ENCODE measurements at regions not wholly inside any gene's neighbourhood (a gene's known extent, or its start where the extent isn't known, plus 50 kb on each side); places are given as distances from the start of the nearest gene placed in this dataset.

DNA sequence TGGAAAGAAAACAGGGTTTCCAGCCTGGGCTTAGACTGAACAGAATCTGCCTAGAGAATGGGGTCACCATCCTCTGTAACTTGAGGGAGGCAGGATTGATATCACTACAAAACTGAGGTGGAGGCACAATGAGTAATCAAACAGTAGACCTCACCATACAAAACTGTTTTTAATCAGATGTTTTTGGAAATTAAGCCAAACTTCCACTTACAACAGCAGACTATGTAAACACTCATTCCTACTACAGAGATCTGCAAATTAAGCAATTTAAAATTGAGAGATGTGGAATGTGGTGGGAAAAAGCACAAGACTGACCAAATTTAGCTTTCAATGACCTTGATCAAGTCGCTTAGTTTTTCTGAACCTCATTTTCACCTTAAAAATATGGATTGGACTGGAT, 104.3 kb upstream of the SLC38A4 start (continued):
- TF ChIP-seq NFE2L1 (CRISPR knock-in tag; IDR thresholded peaks at IDR 0.05): no peak
- TF ChIP-seq, protein P1, sequence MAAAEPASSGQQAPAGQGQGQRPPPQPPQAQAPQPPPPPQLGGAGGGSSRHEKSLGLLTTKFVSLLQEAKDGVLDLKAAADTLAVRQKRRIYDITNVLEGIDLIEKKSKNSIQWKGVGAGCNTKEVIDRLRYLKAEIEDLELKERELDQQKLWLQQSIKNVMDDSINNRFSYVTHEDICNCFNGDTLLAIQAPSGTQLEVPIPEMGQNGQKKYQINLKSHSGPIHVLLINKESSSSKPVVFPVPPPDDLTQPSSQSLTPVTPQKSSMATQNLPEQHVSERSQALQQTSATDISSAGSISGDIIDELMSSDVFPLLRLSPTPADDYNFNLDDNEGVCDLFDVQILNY (CRISPR knock-in tag; IDR thresholded peaks at IDR 0.05): no peak

DNA sequence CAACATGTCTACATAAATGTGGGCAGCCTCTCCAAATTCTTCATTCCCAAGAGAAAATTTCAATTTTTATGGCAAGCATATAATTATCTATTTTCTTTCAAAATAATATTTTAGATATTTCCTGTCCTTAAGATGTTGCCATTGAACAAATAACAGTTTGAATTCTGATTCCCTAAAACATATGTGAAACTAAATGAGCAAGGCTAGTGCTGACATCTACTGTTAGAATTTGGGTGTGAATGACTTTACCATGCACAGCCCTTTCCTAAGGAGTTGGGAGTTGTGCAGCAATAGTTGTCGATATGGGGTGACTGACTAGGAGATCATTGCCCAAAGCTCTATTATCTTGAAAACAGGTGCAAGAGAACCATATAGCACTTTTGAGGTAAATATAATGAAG, 108.2 kb upstream of the SLC38A4 start:
- CTCF ChIA-PET: interaction anchor here (1.0 to 1.2 kb wide), 3 partner anchors 50 to 165 kb away, joined by 3 to 4 read pairs (median 4); no protein-coding TSS in a partner anchor
- no peaks in the 10 kb centered on the region; the same call in 1 of the 2 replicates for H3K27me3 Mint-ChIP-seq (ENCODE audit: low read depth)
- H3K4me3 Mint-ChIP-seq: no peak overlapping the region
- POLR2A ChIA-PET: no interaction called here
- ATAC-seq (peak; percentile 71), DNase-seq (ENCODE audit: low spot score) (no peak)
- peaks cover 16% of the 10 kb centered on the region for H3K9me3 Mint-ChIP-seq
- no peak for TF ChIP-seq ZNF671 (CRISPR knock-in tag; IDR thresholded peaks at IDR 0.05)
- TF ChIP-seq FOXK1 (CRISPR knock-in tag; IDR thresholded peaks at IDR 0.05): no peak
- TF ChIP-seq ZNF232 (CRISPR knock-in tag; IDR thresholded peaks at IDR 0.05): no peak
- no peak for TF ChIP-seq JAZF1 (CRISPR knock-in tag; IDR thresholded peaks at IDR 0.05)
- TF ChIP-seq GABPB1 (CRISPR knock-in tag; IDR thresholded peaks at IDR 0.05): no peak
- no peak for TF ChIP-seq ZNF281 (CRISPR knock-in tag; IDR thresholded peaks at IDR 0.05)
- TF ChIP-seq ELF4 (CRISPR knock-in tag; IDR thresholded peaks at IDR 0.05; ENCODE audit: low read depth): no peak
- no peak for TF ChIP-seq MYBL2 (CRISPR knock-in tag; IDR thresholded peaks at IDR 0.05)
- TF ChIP-seq CREM (CRISPR knock-in tag; IDR thresholded peaks at IDR 0.05): no peak
- TF ChIP-seq ZNF532 (CRISPR knock-in tag; IDR thresholded peaks at IDR 0.05; ENCODE audit: borderline replicate concordance): no peak
- no peak for TF ChIP-seq AR (CRISPR knock-in tag; IDR thresholded peaks at IDR 0.05)
- TF ChIP-seq OVOL2 (CRISPR knock-in tag; IDR thresholded peaks at IDR 0.05; ENCODE audit: borderline replicate concordance): no peak
- TF ChIP-seq, protein P2, sequence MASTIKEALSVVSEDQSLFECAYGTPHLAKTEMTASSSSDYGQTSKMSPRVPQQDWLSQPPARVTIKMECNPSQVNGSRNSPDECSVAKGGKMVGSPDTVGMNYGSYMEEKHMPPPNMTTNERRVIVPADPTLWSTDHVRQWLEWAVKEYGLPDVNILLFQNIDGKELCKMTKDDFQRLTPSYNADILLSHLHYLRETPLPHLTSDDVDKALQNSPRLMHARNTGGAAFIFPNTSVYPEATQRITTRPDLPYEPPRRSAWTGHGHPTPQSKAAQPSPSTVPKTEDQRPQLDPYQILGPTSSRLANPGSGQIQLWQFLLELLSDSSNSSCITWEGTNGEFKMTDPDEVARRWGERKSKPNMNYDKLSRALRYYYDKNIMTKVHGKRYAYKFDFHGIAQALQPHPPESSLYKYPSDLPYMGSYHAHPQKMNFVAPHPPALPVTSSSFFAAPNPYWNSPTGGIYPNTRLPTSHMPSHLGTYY (CRISPR knock-in tag; IDR thresholded peaks at IDR 0.05): no peak
- H3K36me3 Mint-ChIP-seq: peaks cover 7% of the 10 kb centered on the region
- no peak overlapping the region for H3K27ac Mint-ChIP-seq
- peaks cover 4% of the 10 kb centered on the region; the same call in 1 of the 2 replicates for H3K4me1 Mint-ChIP-seq

All from WTC11 (cell line).